Hepatocyte (in vitro differentiated cells): ENCODE measurements at regions not wholly inside any gene's neighbourhood (a gene's known extent, or its start where the extent isn't known, plus 50 kb on each side); places are given as distances from the start of the nearest gene placed in this dataset.

ENCODE experiments used
- EZH2 ChIP-seq: fragments of 200-600 bp; sonication (generic); IDR thresholded peaks from 2 replicates; pipeline ENCODE4 v1.6.1; 2016; ENCODE audit warnings: antibody characterized with exemption, mild to moderate bottlenecking, borderline replicate concordance
- EZH2phosphoT487 ChIP-seq: fragments of 200-600 bp; sonication (generic); IDR thresholded peaks from one replicate; pipeline ENCODE4 v1.6.1; 2018; ENCODE audit warnings: antibody characterized with exemption, mild to moderate bottlenecking, low read depth, moderate library complexity; ENCODE audit not compliant: unreplicated experiment, severe bottlenecking
- TF ChIP-seq, protein P1 (sequence below): fragments of 200-600 bp; sonication (generic); IDR thresholded peaks from 2 replicates; pipeline ENCODE4 v1.5.1; 2016; ENCODE audit warnings: antibody characterized with exemption, mild to moderate bottlenecking; ENCODE audit not compliant: poor library complexity

DNA sequence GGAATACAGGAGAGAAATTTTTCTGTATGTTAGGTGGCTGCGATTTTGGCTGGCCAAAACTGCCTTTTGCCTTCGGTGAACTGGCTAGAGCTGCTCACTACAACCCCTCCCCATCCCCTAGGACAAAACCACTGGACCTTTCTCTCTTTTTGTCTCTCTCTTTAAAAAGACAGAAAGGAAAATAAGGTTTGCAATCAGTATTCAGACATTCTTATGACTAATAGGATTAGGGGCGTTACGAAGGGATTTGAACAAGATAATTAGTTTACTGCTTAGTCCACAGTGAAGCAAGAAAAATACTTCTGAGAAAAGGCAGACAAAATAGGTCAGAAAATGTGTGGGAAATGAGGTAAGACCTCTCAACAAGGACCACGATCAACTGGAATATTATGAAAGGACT lies 180.4 kb downstream of the SLIT2 start:
- TF ChIP-seq, protein P1, sequence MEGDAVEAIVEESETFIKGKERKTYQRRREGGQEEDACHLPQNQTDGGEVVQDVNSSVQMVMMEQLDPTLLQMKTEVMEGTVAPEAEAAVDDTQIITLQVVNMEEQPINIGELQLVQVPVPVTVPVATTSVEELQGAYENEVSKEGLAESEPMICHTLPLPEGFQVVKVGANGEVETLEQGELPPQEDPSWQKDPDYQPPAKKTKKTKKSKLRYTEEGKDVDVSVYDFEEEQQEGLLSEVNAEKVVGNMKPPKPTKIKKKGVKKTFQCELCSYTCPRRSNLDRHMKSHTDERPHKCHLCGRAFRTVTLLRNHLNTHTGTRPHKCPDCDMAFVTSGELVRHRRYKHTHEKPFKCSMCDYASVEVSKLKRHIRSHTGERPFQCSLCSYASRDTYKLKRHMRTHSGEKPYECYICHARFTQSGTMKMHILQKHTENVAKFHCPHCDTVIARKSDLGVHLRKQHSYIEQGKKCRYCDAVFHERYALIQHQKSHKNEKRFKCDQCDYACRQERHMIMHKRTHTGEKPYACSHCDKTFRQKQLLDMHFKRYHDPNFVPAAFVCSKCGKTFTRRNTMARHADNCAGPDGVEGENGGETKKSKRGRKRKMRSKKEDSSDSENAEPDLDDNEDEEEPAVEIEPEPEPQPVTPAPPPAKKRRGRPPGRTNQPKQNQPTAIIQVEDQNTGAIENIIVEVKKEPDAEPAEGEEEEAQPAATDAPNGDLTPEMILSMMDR: no peak
- TF ChIP-seq EZH2phosphoT487 (no peak), EZH2 (no peak)
